ENCODE measurements at regions not wholly inside any gene's neighbourhood (a gene's known extent, or its start where the extent isn't known, plus 50 kb on each side); places are given as distances from the start of the nearest gene placed in this dataset.

DNA sequence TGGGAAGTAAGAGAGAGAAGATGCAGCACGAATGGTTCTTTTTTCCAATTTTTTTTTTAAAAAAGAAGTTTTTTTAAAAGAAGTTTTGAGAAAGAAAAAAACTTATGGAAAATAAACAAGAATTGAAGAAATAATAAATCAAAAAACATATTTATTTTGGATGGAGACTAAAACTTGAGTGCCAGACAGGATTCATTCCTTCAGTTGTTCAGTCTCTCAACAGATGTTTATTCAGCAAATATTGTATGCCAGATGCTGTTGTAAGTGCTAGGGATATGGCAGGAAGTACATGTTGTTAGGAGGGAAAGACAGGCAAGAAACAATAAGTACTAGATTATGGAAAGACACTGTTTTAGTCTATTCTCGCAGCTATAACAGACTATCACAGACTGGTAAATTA lies 750.7 kb upstream of the PHF14 start:
- Histone ChIP-seq H3K4me3 (ENCODE audit: low read depth, low read length, poor library complexity, severe bottlenecking) (no peak overlapping the region), H3K9me3 (ENCODE audit: low read length) (no peaks in the 10 kb centered on the region), H3K79me2 (ENCODE audit: insufficient read depth, low read length) (no peaks in the 10 kb centered on the region), H2AFZ (ENCODE audit: low read length) (no peak overlapping the region), H3K36me3 (ENCODE audit: insufficient read depth, low read length) (no peaks in the 10 kb centered on the region), H3K9ac (ENCODE audit: low read length) (no peak overlapping the region), H3K4me2 (ENCODE audit: low read length) (no peak overlapping the region), H3F3A (ENCODE audit: insufficient read depth, low read length) (no peaks in the 10 kb centered on the region), H3K27me3 (ENCODE audit: insufficient read depth, low read length) (no peaks in the 10 kb centered on the region), H3K27ac (ENCODE audit: low read depth, low read length, poor library complexity, severe bottlenecking) (no peak overlapping the region), H4K20me1 (ENCODE audit: insufficient read depth, low read length) (no peaks in the 10 kb centered on the region), H3K9me2 (ENCODE audit: low read depth, low read length) (no peaks in the 10 kb centered on the region), H3K4me1 (ENCODE audit: insufficient read depth, low read length, severe bottlenecking) (no peaks in the 10 kb centered on the region)
- TF ChIP-seq, protein P1, sequence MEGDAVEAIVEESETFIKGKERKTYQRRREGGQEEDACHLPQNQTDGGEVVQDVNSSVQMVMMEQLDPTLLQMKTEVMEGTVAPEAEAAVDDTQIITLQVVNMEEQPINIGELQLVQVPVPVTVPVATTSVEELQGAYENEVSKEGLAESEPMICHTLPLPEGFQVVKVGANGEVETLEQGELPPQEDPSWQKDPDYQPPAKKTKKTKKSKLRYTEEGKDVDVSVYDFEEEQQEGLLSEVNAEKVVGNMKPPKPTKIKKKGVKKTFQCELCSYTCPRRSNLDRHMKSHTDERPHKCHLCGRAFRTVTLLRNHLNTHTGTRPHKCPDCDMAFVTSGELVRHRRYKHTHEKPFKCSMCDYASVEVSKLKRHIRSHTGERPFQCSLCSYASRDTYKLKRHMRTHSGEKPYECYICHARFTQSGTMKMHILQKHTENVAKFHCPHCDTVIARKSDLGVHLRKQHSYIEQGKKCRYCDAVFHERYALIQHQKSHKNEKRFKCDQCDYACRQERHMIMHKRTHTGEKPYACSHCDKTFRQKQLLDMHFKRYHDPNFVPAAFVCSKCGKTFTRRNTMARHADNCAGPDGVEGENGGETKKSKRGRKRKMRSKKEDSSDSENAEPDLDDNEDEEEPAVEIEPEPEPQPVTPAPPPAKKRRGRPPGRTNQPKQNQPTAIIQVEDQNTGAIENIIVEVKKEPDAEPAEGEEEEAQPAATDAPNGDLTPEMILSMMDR (IDR thresholded peaks at IDR 0.05; ENCODE audit: low read length), result no peak
- no peak for TF ChIP-seq EZH2 (IDR thresholded peaks at IDR 0.05; ENCODE audit: borderline replicate concordance, low read length)

DNA sequence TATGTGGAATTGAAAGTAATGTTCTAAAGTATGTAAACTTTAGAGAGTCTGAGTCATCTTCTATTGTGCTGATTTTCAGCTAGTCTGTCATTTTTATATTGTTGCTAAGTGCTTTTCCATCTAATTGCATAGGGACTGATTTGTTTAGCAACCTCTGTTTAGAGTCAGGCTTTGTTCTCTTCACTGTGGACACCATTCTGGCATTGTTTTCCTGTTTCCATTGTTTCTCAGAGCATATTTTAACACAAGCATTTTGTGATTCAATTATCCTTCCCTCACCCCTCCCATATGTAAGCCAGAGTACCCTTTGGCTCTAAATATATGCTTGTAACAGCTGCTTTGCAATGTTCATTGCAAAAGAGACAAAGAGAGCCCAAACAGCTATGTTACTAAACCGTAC lies 748.4 kb upstream of the PHF14 start:
- Histone ChIP-seq H3F3A (ENCODE audit: insufficient read depth, low read length) (no peaks in the 10 kb centered on the region), H4K20me1 (ENCODE audit: insufficient read depth, low read length) (no peaks in the 10 kb centered on the region), H3K27me3 (ENCODE audit: insufficient read depth, low read length) (no peaks in the 10 kb centered on the region), H3K9me2 (ENCODE audit: low read depth, low read length) (no peaks in the 10 kb centered on the region), H2AFZ (ENCODE audit: low read length) (no peak overlapping the region), H3K27ac (ENCODE audit: low read depth, low read length, poor library complexity, severe bottlenecking) (no peak overlapping the region), H3K4me1 (ENCODE audit: insufficient read depth, low read length, severe bottlenecking) (no peaks in the 10 kb centered on the region), H3K9ac (ENCODE audit: low read length) (no peak overlapping the region), H3K36me3 (ENCODE audit: insufficient read depth, low read length) (no peaks in the 10 kb centered on the region), H3K4me2 (ENCODE audit: low read length) (no peak overlapping the region), H3K9me3 (ENCODE audit: low read length) (no peaks in the 10 kb centered on the region), H3K79me2 (ENCODE audit: insufficient read depth, low read length) (no peaks in the 10 kb centered on the region), H3K4me3 (ENCODE audit: low read depth, low read length, poor library complexity, severe bottlenecking) (no peak overlapping the region)
- TF ChIP-seq, protein P1 (IDR thresholded peaks at IDR 0.05; ENCODE audit: low read length), result no peak
- no peak for TF ChIP-seq EZH2 (IDR thresholded peaks at IDR 0.05; ENCODE audit: borderline replicate concordance, low read length)

DNA sequence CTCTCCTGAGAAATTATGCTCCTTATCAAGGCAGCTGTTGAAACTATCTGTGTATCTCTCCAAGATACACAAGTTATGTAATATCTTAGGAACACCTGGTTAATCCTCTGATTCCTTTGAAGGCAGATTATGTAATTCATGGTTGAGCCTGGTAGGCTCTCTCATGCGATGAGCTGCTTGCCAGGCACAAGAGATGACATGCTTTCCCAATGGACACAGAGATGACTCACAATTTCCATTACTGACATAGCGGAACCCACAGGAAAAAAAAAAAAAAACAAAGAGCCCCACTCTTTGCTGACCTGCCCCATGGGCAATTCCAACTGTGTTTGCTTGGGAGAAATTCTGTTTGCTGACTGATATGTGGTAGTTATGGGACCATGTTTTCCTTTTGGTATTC lies 736.4 kb upstream of the PHF14 start:
- TF ChIP-seq EZH2 (IDR thresholded peaks at IDR 0.05; ENCODE audit: borderline replicate concordance, low read length), result no peak
- TF ChIP-seq, protein P1 (IDR thresholded peaks at IDR 0.05; ENCODE audit: low read length), result no peak
- H3K4me1 ChIP-seq (ENCODE audit: insufficient read depth, low read length, severe bottlenecking), result no peaks in the 10 kb centered on the region
- H3K4me2 ChIP-seq (ENCODE audit: low read length), result no peak overlapping the region
- H2AFZ ChIP-seq (ENCODE audit: low read length), result no peak overlapping the region
- no peak overlapping the region for H3K27ac ChIP-seq (ENCODE audit: low read depth, low read length, poor library complexity, severe bottlenecking)
- no peaks in the 10 kb centered on the region for H4K20me1 ChIP-seq (ENCODE audit: insufficient read depth, low read length)
- H3K4me3 ChIP-seq (ENCODE audit: low read depth, low read length, poor library complexity, severe bottlenecking), result no peak overlapping the region
- no peaks in the 10 kb centered on the region for H3K9me3 ChIP-seq (ENCODE audit: low read length)
- H3K9ac ChIP-seq (ENCODE audit: low read length), result no peak overlapping the region
- H3K79me2 ChIP-seq (ENCODE audit: insufficient read depth, low read length), result no peaks in the 10 kb centered on the region
- no peaks in the 10 kb centered on the region for H3K9me2 ChIP-seq (ENCODE audit: low read depth, low read length)
- H3F3A ChIP-seq (ENCODE audit: insufficient read depth, low read length), result no peaks in the 10 kb centered on the region
- no peaks in the 10 kb centered on the region for H3K36me3 ChIP-seq (ENCODE audit: insufficient read depth, low read length)
- H3K27me3 ChIP-seq (ENCODE audit: insufficient read depth, low read length), result no peaks in the 10 kb centered on the region

Data from OCI-LY1 (cell line).